ENCODE measurements at regions not wholly inside any gene's neighbourhood (a gene's known extent, or its start where the extent isn't known, plus 50 kb on each side); places are given as distances from the start of the nearest gene placed in this dataset.

- H3K9me2 ChIP-seq (ENCODE audit: low read depth, low read length): no peaks in the 10 kb centered on the region
- H3K27me3 ChIP-seq (ENCODE audit: insufficient read depth, low read length): no peaks in the 10 kb centered on the region
- no peak overlapping the region for H3K4me3 ChIP-seq (ENCODE audit: low read depth, low read length, poor library complexity, severe bottlenecking)
- no peaks in the 10 kb centered on the region for H3K36me3 ChIP-seq (ENCODE audit: insufficient read depth, low read length)
- H3K4me2 ChIP-seq (ENCODE audit: low read length): no peak overlapping the region
- no peaks in the 10 kb centered on the region for H3K79me2 ChIP-seq (ENCODE audit: insufficient read depth, low read length)
- no peak overlapping the region for H3K9ac ChIP-seq (ENCODE audit: low read length)
- H2AFZ ChIP-seq (ENCODE audit: low read length): no peak overlapping the region
- no peaks in the 10 kb centered on the region for H4K20me1 ChIP-seq (ENCODE audit: insufficient read depth, low read length)
- H3K27ac ChIP-seq (ENCODE audit: low read depth, low read length, poor library complexity, severe bottlenecking): no peak overlapping the region
- H3K9me3 ChIP-seq (ENCODE audit: low read length): no peaks in the 10 kb centered on the region
- no peaks in the 10 kb centered on the region for H3K4me1 ChIP-seq (ENCODE audit: insufficient read depth, low read length, severe bottlenecking)
- TF ChIP-seq, protein P1, sequence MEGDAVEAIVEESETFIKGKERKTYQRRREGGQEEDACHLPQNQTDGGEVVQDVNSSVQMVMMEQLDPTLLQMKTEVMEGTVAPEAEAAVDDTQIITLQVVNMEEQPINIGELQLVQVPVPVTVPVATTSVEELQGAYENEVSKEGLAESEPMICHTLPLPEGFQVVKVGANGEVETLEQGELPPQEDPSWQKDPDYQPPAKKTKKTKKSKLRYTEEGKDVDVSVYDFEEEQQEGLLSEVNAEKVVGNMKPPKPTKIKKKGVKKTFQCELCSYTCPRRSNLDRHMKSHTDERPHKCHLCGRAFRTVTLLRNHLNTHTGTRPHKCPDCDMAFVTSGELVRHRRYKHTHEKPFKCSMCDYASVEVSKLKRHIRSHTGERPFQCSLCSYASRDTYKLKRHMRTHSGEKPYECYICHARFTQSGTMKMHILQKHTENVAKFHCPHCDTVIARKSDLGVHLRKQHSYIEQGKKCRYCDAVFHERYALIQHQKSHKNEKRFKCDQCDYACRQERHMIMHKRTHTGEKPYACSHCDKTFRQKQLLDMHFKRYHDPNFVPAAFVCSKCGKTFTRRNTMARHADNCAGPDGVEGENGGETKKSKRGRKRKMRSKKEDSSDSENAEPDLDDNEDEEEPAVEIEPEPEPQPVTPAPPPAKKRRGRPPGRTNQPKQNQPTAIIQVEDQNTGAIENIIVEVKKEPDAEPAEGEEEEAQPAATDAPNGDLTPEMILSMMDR (IDR thresholded peaks at IDR 0.05; ENCODE audit: low read length): no peak; the same call in 1 of the 2 replicates
- TF ChIP-seq EZH2 (IDR thresholded peaks at IDR 0.05; ENCODE audit: borderline replicate concordance, low read length): no peak
- no peaks in the 10 kb centered on the region for H3F3A ChIP-seq (ENCODE audit: insufficient read depth, low read length)
These were observed 660.4 kb upstream of the KLF12 start for GRCh38 chr13:74794582-74794981.

DNA sequence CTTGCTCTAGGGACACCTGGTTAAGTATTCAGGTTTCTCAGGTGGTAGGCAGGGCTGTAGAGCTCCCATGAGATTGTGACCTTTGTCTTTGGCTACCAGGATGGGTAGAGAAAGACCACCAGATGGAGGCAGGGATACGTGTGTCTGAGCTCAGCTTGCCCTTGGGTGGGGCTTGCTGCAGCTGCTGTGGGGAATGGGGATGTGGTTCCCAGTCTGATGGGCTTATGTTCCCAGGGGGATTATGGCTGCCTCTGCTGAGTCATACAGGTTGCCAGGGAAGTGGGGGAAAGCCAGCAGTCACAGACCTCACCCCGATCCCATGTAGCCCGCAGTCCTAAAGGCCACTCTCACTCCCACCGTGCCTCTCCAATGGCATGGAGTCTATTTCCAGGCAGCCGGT lies 659.9 kb upstream of the KLF12 start:
- Histone ChIP-seq H3K79me2 (ENCODE audit: insufficient read depth, low read length) (no peaks in the 10 kb centered on the region), H3K9me2 (ENCODE audit: low read depth, low read length) (no peaks in the 10 kb centered on the region), H3K9me3 (ENCODE audit: low read length) (no peaks in the 10 kb centered on the region), H3K36me3 (ENCODE audit: insufficient read depth, low read length) (no peaks in the 10 kb centered on the region), H3K4me2 (ENCODE audit: low read length) (no peak overlapping the region), H2AFZ (ENCODE audit: low read length) (no peak overlapping the region), H3K9ac (ENCODE audit: low read length) (no peak overlapping the region), H3F3A (ENCODE audit: insufficient read depth, low read length) (no peaks in the 10 kb centered on the region), H3K27me3 (ENCODE audit: insufficient read depth, low read length) (no peaks in the 10 kb centered on the region), H3K27ac (ENCODE audit: low read depth, low read length, poor library complexity, severe bottlenecking) (no peak overlapping the region), H3K4me3 (ENCODE audit: low read depth, low read length, poor library complexity, severe bottlenecking) (no peak overlapping the region), H3K4me1 (ENCODE audit: insufficient read depth, low read length, severe bottlenecking) (no peaks in the 10 kb centered on the region), H4K20me1 (ENCODE audit: insufficient read depth, low read length) (no peaks in the 10 kb centered on the region)
- TF ChIP-seq, protein P1 (IDR thresholded peaks at IDR 0.05; ENCODE audit: low read length): no peak
- no peak for TF ChIP-seq EZH2 (IDR thresholded peaks at IDR 0.05; ENCODE audit: borderline replicate concordance, low read length)

DNA sequence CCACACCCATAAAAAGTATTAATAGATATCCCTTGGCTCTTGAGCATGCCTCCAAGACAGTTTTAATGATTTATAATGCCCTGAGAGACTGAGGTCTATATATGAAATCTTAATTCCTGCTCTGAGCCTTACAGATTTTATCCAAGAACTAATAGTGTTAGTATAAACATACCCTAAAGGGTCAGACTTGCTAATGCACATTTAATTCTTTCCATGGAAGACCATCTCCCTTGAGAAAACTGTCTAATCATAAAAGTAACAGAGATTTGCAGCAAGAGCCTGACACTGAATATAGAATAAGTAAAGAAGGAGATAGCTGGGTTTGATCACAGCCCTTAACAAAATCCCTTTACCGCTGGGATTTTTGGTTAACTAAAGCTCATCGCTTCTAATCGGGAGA lies 650.8 kb upstream of the KLF12 start:
- Histone ChIP-seq H3K27ac (ENCODE audit: low read depth, low read length, poor library complexity, severe bottlenecking) (no peak overlapping the region), H3K9ac (ENCODE audit: low read length) (no peak overlapping the region), H3K4me3 (ENCODE audit: low read depth, low read length, poor library complexity, severe bottlenecking) (no peak overlapping the region), H3K9me2 (ENCODE audit: low read depth, low read length) (no peaks in the 10 kb centered on the region), H2AFZ (ENCODE audit: low read length) (no peak overlapping the region), H3K9me3 (ENCODE audit: low read length) (no peaks in the 10 kb centered on the region), H3K27me3 (ENCODE audit: insufficient read depth, low read length) (no peaks in the 10 kb centered on the region), H3K79me2 (ENCODE audit: insufficient read depth, low read length) (no peaks in the 10 kb centered on the region), H3K36me3 (ENCODE audit: insufficient read depth, low read length) (no peaks in the 10 kb centered on the region), H3K4me1 (ENCODE audit: insufficient read depth, low read length, severe bottlenecking) (no peaks in the 10 kb centered on the region), H4K20me1 (ENCODE audit: insufficient read depth, low read length) (no peaks in the 10 kb centered on the region), H3F3A (ENCODE audit: insufficient read depth, low read length) (no peaks in the 10 kb centered on the region), H3K4me2 (ENCODE audit: low read length) (no peak overlapping the region)
- TF ChIP-seq, protein P1 (IDR thresholded peaks at IDR 0.05; ENCODE audit: low read length): no peak
- TF ChIP-seq EZH2 (IDR thresholded peaks at IDR 0.05; ENCODE audit: borderline replicate concordance, low read length): no peak

All from OCI-LY1 (cell line).